ENCODE measurements at regions not wholly inside any gene's neighbourhood (a gene's known extent, or its start where the extent isn't known, plus 50 kb on each side); places are given as distances from the start of the nearest gene placed in this dataset.

GRCh38 chr3:8110966-8111798 is 390.4 kb upstream of the LMCD1 start:
- Histone ChIP-seq H3K36me3 (replicated peaks) (no peaks in the 10 kb centered on the region), H3K4me3 (ENCODE audit: low read depth, low read length) (peak overlapping the region; percentile 9), H3K27me3 (replicated peaks) (no peaks in the 10 kb centered on the region), H3K27ac (no peak overlapping the region)
- in situ Hi-C loops (cut with HindIII; ENCODE audit: low pct_ligation_motif_present, low sequenced_read_pairs), result no loop called here
- peak; percentile 87 for TF ChIP-seq CTCF (IDR thresholded peaks at IDR 0.05; ENCODE audit: low read depth, low read length, missing control alignments)
- peak; percentile 47 for DNase-seq

GRCh38 chr3:8112587-8112986 is 389.0 kb upstream of the LMCD1 start:
- no peak for TF ChIP-seq CTCF (IDR thresholded peaks at IDR 0.05; ENCODE audit: low read depth, low read length, missing control alignments)
- no peak for DNase-seq
- Histone ChIP-seq H3K27me3 (replicated peaks) (no peaks in the 10 kb centered on the region), H3K27ac (no peak overlapping the region), H3K4me3 (ENCODE audit: low read depth, low read length) (no peak overlapping the region), H3K36me3 (replicated peaks) (no peaks in the 10 kb centered on the region)
- in situ Hi-C loops (cut with HindIII; ENCODE audit: low pct_ligation_motif_present, low sequenced_read_pairs), result no loop called here

GRCh38 chr3:8113626-8114025 is 388.0 kb upstream of the LMCD1 start:
- in situ Hi-C loops (cut with HindIII; ENCODE audit: low pct_ligation_motif_present, low sequenced_read_pairs), result no loop called here
- Histone ChIP-seq H3K36me3 (replicated peaks) (no peaks in the 10 kb centered on the region), H3K27ac (no peak overlapping the region), H3K4me3 (ENCODE audit: low read depth, low read length) (no peak overlapping the region), H3K27me3 (replicated peaks) (no peaks in the 10 kb centered on the region)
- no peak for TF ChIP-seq CTCF (IDR thresholded peaks at IDR 0.05; ENCODE audit: low read depth, low read length, missing control alignments)
- no peak for DNase-seq

GRCh38 chr3:8128686-8129085 is 372.9 kb upstream of the LMCD1 start:
- in situ Hi-C loops (cut with HindIII; ENCODE audit: low pct_ligation_motif_present, low sequenced_read_pairs), result no loop called here
- no peaks in the 10 kb centered on the region for H3K27me3 ChIP-seq (replicated peaks)

GRCh38 chr3:8136553-8136952 is 365.1 kb upstream of the LMCD1 start:
- H3K36me3 ChIP-seq (replicated peaks), result no peaks in the 10 kb centered on the region
- in situ Hi-C loops (cut with HindIII; ENCODE audit: low pct_ligation_motif_present, low sequenced_read_pairs), result no loop called here
- DNase-seq, result no peak

More at GRCh38 chr3:8128686-8129085, 372.9 kb upstream of the LMCD1 start:
- TF ChIP-seq CTCF (IDR thresholded peaks at IDR 0.05; ENCODE audit: low read depth, low read length, missing control alignments), result no peak
- DNase-seq, result no peak
- no peaks in the 10 kb centered on the region for H3K36me3 ChIP-seq (replicated peaks)
- no peak overlapping the region for H3K4me3 ChIP-seq (ENCODE audit: low read depth, low read length)
- no peak overlapping the region for H3K27ac ChIP-seq

More at GRCh38 chr3:8136553-8136952, 365.1 kb upstream of the LMCD1 start:
- Histone ChIP-seq H3K27ac (no peak overlapping the region), H3K27me3 (replicated peaks) (no peaks in the 10 kb centered on the region), H3K4me3 (ENCODE audit: low read depth, low read length) (no peak overlapping the region)
- no peak for TF ChIP-seq CTCF (IDR thresholded peaks at IDR 0.05; ENCODE audit: low read depth, low read length, missing control alignments)

Measured in brain microvascular endothelial cell (primary cell).